Nephron (organoid): ENCODE measurements at regions not wholly inside any gene's neighbourhood (a gene's known extent, or its start where the extent isn't known, plus 50 kb on each side); places are given as distances from the start of the nearest gene placed in this dataset.

Source experiments
- H3K27ac Mint-ChIP-seq, 3 experiments: 2 replicates each; pipeline ENCODE4 v1.8.0; 2020; ENCODE audit warnings: mixed read lengths in 3 of 3, mild to moderate bottlenecking in 2 of 3, moderate library complexity in 1 of 3
- H3K27me3 Mint-ChIP-seq: 2 replicates; pipeline ENCODE4 v1.8.0; 2021; ENCODE audit warnings: low read depth, mild to moderate bottlenecking, moderate library complexity, mixed read lengths
- H3K36me3 Mint-ChIP-seq: 2 replicates; pipeline ENCODE4 v1.8.0; 2020; ENCODE audit warnings: low read depth, mixed read lengths
- H3K4me1 Mint-ChIP-seq: 2 replicates; pipeline ENCODE4 v1.8.0; 2020; ENCODE audit warnings: mixed read lengths
- H3K4me3 Mint-ChIP-seq, 3 experiments: 2 replicates each; pipeline ENCODE4 v1.8.0; 2020; ENCODE audit warnings: mild to moderate bottlenecking in 3 of 3, mixed read lengths in 3 of 3, moderate library complexity in 2 of 3
- H3K9me3 Mint-ChIP-seq: 2 replicates; pipeline ENCODE4 v1.8.0; 2020; ENCODE audit warnings: mixed read lengths
- TF ChIP-seq, protein P1 (sequence below), 3 experiments: fragments of 200-600 bp; sonication (generic); IDR thresholded peaks; one replicate each; pipeline ENCODE4 v1.5.0; 2021; ENCODE audit warnings: antibody characterized with exemption in 3 of 3; ENCODE audit not compliant: unreplicated experiment in 3 of 3

DNA sequence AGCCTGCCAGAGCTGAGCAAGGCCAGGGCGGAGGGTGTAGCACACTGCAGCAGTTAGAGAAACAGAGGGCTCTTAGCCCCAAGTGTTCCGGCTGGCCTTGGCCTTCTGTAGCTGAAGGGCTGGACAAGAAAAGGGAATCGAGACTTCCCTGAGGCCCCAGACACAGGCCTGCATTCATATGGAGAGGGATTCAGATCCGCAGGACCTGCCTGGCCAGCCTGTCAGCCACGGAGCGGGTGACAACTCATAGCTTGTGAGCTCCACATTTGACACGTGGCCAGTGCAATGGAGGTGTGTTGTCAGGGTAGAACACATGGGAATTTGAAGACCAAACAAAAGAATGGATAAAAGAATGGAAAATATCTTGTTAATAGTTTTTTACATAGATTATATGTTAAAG, 182.2 kb upstream of the GSC start:
- Mint-ChIP-seq H3K4me1 (no peaks in the 10 kb centered on the region), H3K27ac (no peak overlapping the region), H3K27me3 (peaks cover 15% of the 10 kb centered on the region), H3K36me3 (no peaks in the 10 kb centered on the region), H3K9me3 (peaks cover 12% of the 10 kb centered on the region), H3K4me3 (no peak overlapping the region)
- TF ChIP-seq, protein P1, sequence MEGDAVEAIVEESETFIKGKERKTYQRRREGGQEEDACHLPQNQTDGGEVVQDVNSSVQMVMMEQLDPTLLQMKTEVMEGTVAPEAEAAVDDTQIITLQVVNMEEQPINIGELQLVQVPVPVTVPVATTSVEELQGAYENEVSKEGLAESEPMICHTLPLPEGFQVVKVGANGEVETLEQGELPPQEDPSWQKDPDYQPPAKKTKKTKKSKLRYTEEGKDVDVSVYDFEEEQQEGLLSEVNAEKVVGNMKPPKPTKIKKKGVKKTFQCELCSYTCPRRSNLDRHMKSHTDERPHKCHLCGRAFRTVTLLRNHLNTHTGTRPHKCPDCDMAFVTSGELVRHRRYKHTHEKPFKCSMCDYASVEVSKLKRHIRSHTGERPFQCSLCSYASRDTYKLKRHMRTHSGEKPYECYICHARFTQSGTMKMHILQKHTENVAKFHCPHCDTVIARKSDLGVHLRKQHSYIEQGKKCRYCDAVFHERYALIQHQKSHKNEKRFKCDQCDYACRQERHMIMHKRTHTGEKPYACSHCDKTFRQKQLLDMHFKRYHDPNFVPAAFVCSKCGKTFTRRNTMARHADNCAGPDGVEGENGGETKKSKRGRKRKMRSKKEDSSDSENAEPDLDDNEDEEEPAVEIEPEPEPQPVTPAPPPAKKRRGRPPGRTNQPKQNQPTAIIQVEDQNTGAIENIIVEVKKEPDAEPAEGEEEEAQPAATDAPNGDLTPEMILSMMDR (IDR thresholded peaks at IDR 0.05; ENCODE audit: unreplicated experiment in 3 of 3) = no peak

- peaks cover 8% of the 10 kb centered on the region for H3K27me3 Mint-ChIP-seq
- H3K9me3 Mint-ChIP-seq = peaks cover 12% of the 10 kb centered on the region
- no peak overlapping the region for H3K27ac Mint-ChIP-seq
- TF ChIP-seq, protein P1 (IDR thresholded peaks at IDR 0.05; ENCODE audit: unreplicated experiment in 3 of 3) = no peak
- H3K4me3 Mint-ChIP-seq = no peak overlapping the region
- no peaks in the 10 kb centered on the region for H3K4me1 Mint-ChIP-seq
- no peaks in the 10 kb centered on the region for H3K36me3 Mint-ChIP-seq
Measured at GRCh38 chr14:94946244-94946643, 176.3 kb upstream of the GSC start.

- H3K9me3 Mint-ChIP-seq = peaks cover 12% of the 10 kb centered on the region
- no peaks in the 10 kb centered on the region for H3K4me1 Mint-ChIP-seq
- no peak overlapping the region for H3K27ac Mint-ChIP-seq
- no peak overlapping the region for H3K4me3 Mint-ChIP-seq
- TF ChIP-seq, protein P1 (IDR thresholded peaks at IDR 0.05; ENCODE audit: unreplicated experiment in 3 of 3) = no peak
- H3K36me3 Mint-ChIP-seq = no peaks in the 10 kb centered on the region
- peaks cover 6% of the 10 kb centered on the region for H3K27me3 Mint-ChIP-seq
Measured at GRCh38 chr14:94945615-94946014, 175.7 kb upstream of the GSC start.

DNA sequence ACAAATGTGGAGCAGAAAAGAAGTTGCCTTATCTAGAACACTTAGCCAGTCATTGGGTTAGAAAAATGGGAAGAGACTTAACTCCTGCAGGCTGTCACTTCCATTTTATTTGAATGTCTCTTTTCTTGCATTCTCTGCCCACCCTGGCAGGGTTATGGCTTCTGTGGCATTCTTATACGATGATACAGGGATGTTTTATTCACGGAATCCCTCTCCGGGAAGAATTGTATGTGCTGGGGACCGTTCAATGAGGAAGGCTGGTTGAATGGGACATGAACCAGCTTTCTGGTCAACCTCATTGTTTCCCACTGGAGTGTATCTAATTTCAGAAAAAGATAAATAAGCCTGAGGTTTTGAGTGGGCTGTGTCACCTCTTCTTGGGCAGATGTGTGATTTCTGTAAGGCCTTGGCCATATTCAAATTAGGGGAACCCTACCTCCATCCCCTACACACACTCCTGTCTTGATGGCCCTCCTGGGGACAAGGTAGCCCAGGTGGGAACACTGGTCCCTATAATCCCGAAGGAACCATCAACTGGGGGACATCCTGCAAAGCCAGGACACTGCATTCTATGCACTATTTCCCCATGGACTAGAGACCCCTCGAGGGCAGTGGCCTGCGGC, 174.8 kb upstream of the GSC start:
- no peak overlapping the region for H3K4me3 Mint-ChIP-seq
- no peaks in the 10 kb centered on the region for H3K27me3 Mint-ChIP-seq
- no peaks in the 10 kb centered on the region for H3K36me3 Mint-ChIP-seq
- H3K9me3 Mint-ChIP-seq = peaks cover 12% of the 10 kb centered on the region
- no peak overlapping the region for H3K27ac Mint-ChIP-seq
- TF ChIP-seq, protein P1 (IDR thresholded peaks at IDR 0.05; ENCODE audit: unreplicated experiment in 3 of 3) = no peak
- H3K4me1 Mint-ChIP-seq = no peaks in the 10 kb centered on the region

- Mint-ChIP-seq H3K36me3 (no peaks in the 10 kb centered on the region), H3K4me1 (no peaks in the 10 kb centered on the region), H3K27ac (no peak overlapping the region), H3K27me3 (no peaks in the 10 kb centered on the region), H3K9me3 (peaks cover 5% of the 10 kb centered on the region), H3K4me3 (no peak overlapping the region)
- TF ChIP-seq, protein P1 (IDR thresholded peaks at IDR 0.05; ENCODE audit: unreplicated experiment in 3 of 3) = no peak
Measured at GRCh38 chr14:94942601-94943000, 172.7 kb upstream of the GSC start.

- H3K36me3 Mint-ChIP-seq = no peaks in the 10 kb centered on the region
- H3K9me3 Mint-ChIP-seq = no peaks in the 10 kb centered on the region
- H3K27ac Mint-ChIP-seq = no peak overlapping the region
- TF ChIP-seq, protein P1 (IDR thresholded peaks at IDR 0.05; ENCODE audit: unreplicated experiment in 3 of 3) = no peak
- H3K4me1 Mint-ChIP-seq = peaks cover 3% of the 10 kb centered on the region
- H3K4me3 Mint-ChIP-seq = no peak overlapping the region
- no peaks in the 10 kb centered on the region for H3K27me3 Mint-ChIP-seq
Measured at GRCh38 chr14:94941311-94941710, 171.4 kb upstream of the GSC start.
